ENCODE measurements at regions not wholly inside any gene's neighbourhood (a gene's known extent, or its start where the extent isn't known, plus 50 kb on each side); places are given as distances from the start of the nearest gene placed in this dataset.

- no peak for DNase-seq (ENCODE audit: low spot score)
- ChIA-PET POLR2A (ENCODE audit: low non-redundant PET) (no interaction called here), CTCF (interaction anchor here (0.7 kb wide), 1 partner anchor 192 kb away, joined by 4 read pairs; no protein-coding TSS in a partner anchor)
- no peak for TF ChIP-seq CTCF (conservative IDR thresholded peaks at IDR 0.05; ENCODE audit: low read depth)
- H3K27ac ChIP-seq: no peak overlapping the region
These were observed 57.0 kb upstream of the ACYP2 start for GRCh38 chr2:54058449-54058848.

GRCh38 chr2:54054774-54055173 lies 60.6 kb upstream of the ACYP2 start:
- POLR2A ChIA-PET (ENCODE audit: low non-redundant PET): no interaction called here
- CTCF ChIA-PET: interaction anchor here (0.6 kb wide), 1 partner anchor 291 kb away, joined by 4 read pairs; no protein-coding TSS in a partner anchor
- no peak overlapping the region for H3K27ac ChIP-seq
- TF ChIP-seq CTCF (conservative IDR thresholded peaks at IDR 0.05; ENCODE audit: low read depth): no peak
- no peak for DNase-seq (ENCODE audit: low spot score)

GRCh38 chr2:54054271-54054670 lies 61.1 kb upstream of the ACYP2 start:
- DNase-seq (ENCODE audit: low spot score): no peak
- ChIA-PET CTCF (interaction anchor here (0.6 kb wide), 1 partner anchor 292 kb away, joined by 4 read pairs; no protein-coding TSS in a partner anchor), POLR2A (ENCODE audit: low non-redundant PET) (no interaction called here)
- no peak overlapping the region for H3K27ac ChIP-seq
- no peak for TF ChIP-seq CTCF (conservative IDR thresholded peaks at IDR 0.05; ENCODE audit: low read depth)

- ChIA-PET POLR2A (ENCODE audit: low non-redundant PET) (no interaction called here), CTCF (interaction anchor here (0.6 to 0.7 kb wide), 2 partner anchors 42 to 1216 kb away, joined by 3 read pairs; no protein-coding TSS in a partner anchor)
- H3K27ac ChIP-seq: no peak overlapping the region
- no peak for TF ChIP-seq CTCF (conservative IDR thresholded peaks at IDR 0.05; ENCODE audit: low read depth)
- no peak for DNase-seq (ENCODE audit: low spot score)
These were observed 61.6 kb upstream of the ACYP2 start for GRCh38 chr2:54053830-54054229.

GRCh38 chr2:54052825-54053718 lies 62.3 kb upstream of the ACYP2 start:
- CTCF ChIA-PET: interaction anchor here (0.6 to 0.7 kb wide), 2 partner anchors 41 to 1216 kb away, joined by 3 read pairs; no protein-coding TSS in a partner anchor
- no peak overlapping the region for H3K27ac ChIP-seq

GRCh38 chr2:54050445-54050844 lies 65.0 kb upstream of the ACYP2 start:
- no peak overlapping the region for H3K27ac ChIP-seq
- POLR2A ChIA-PET (ENCODE audit: low non-redundant PET): no interaction called here
- no peak for DNase-seq (ENCODE audit: low spot score)
- CTCF ChIA-PET: interaction anchor here (0.7 kb wide), 1 partner anchor 189 kb away, joined by 5 read pairs; no protein-coding TSS in a partner anchor
- no peak for TF ChIP-seq CTCF (conservative IDR thresholded peaks at IDR 0.05; ENCODE audit: low read depth)

More at GRCh38 chr2:54052825-54053718, 62.3 kb upstream of the ACYP2 start:
- TF ChIP-seq CTCF (conservative IDR thresholded peaks at IDR 0.05; ENCODE audit: low read depth): no peak
- no peak for DNase-seq (ENCODE audit: low spot score)
- POLR2A ChIA-PET (ENCODE audit: low non-redundant PET): no interaction called here

Data from RWPE1 (cell line).